RPMI7951 (cell line): ENCODE measurements at regions not wholly inside any gene's neighbourhood (a gene's known extent, or its start where the extent isn't known, plus 50 kb on each side); places are given as distances from the start of the nearest gene placed in this dataset.
A peak's percentile ranks its signal among the peaks of the same experiment; 100 is the strongest.
"Not testable (repeated sequence)": the region's sequence is repeated elsewhere in the genome, so short reads cannot be mapped to it uniquely, and the experiment has no call there.

Experiments used
- DNase-seq: peaks from one replicate; pipeline ENCODE4 v3.0.0-alpha.2; 2012; ENCODE audit warnings: low read depth

DNA sequence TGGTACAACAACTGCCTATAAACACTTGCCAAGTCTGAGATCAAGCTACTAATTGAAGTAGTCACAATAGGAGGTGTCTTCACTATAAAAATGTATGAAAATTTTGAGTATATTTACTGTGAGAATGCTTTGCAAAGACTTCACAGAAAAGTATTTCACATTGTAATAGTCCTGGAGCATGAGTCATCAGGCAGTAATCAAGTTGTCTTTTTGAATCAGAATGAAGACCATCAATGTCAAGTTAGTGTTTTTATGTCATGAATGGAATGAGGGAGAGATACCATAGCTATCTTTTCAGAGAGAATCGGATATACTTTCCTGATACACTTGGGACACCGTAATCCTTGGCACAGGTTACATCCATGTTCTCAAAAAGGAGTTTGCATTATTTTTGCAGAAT, 466.9 kb upstream of the ARRDC3 start:
- no peak for DNase-seq

DNA sequence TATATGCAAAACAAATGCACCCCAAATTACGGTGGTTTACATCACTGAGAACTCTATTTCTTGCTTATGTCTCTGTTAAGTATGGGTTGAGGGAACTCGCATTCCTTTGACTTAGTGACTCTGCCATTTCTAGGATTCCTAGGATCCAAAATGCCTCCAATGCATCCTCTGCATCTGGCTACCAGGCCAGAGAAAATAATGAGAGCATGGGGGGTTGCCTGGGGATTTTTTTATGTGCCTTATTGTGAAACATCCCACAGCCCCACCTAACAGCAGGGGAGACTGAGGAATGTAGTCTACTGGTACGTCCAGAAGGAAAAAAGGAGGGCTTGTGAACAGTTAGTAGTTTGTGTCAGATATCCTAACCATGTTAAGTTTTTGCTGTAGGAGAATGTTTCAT, 466.0 kb upstream of the ARRDC3 start:
- no peak for DNase-seq

DNA sequence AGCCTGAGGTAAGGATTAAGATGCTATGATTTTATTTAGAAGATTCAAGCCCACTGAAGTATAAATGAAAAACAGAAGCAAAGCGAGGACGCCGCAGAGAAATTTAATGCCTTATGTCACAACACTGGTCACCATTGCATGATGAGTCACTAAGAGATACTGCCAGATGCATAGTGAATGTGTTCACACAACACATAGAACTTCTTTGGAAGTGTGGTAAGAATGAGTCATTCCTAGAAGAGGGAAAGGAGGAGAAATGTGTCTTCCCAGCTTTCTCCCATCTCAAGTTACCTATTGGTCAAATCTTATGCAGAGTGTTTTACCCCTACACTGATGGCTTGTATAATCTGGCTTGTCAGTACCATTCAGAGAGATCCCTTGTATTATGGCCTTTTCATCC, 465.3 kb upstream of the ARRDC3 start:
- peak; percentile 50 for DNase-seq

DNA sequence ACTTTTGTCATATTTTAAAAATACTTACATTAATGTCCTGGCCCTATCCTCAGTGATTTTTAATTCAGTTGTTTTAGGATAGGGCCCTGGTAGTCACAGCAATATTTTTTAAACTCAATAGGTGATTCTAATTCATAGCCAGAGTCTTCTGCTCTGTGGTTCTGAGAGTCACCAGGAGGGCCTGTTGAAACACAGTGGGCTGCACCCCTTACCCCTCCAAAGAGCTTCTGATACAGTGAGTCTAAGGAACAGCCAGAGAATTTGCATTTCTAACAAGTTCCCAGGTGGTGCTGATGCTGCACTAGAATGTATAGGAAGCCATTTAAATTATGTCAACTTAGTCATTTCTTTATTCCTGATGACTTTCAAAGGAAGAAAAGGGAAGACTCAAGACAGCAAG, 458.3 kb upstream of the ARRDC3 start:
- no peak for DNase-seq

DNA sequence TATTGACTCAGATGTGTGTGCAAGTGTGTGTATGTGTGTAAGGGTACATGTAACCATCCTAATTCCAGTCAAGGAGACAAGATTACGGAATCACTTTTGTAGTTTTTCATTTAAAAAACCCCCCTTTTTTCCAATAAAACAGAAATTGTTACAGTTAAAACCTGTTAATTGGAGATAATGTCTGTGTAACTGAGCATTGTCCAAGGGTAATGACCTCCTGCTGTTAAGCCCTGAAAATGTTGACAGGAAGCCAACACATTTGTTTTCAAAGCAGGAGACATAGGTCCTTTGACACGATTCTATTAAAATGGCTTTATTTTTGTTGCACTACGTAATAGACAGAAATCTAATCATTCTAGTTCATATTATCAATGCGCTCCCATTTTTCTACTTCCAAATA, 457.3 kb upstream of the ARRDC3 start:
- no peak for DNase-seq

DNA sequence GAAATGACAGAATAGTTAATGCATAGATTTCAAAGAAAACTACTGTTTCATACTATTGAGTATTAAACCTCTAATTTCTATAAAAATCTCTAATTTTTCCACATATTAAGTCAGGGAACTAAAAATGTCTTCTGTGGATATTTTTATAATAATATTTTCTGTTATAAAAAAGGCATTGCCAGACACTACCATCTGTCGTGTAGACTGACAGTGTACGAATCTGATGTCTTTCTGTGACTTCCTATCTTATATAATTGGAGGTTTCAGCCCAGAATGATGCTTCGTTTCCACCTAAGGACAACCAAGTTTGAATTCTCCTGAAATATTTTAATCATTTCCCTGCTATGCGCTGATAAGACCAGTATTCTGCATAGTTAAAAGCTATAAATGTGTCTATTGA, 456.6 kb upstream of the ARRDC3 start:
- DNase-seq = no peak

DNA sequence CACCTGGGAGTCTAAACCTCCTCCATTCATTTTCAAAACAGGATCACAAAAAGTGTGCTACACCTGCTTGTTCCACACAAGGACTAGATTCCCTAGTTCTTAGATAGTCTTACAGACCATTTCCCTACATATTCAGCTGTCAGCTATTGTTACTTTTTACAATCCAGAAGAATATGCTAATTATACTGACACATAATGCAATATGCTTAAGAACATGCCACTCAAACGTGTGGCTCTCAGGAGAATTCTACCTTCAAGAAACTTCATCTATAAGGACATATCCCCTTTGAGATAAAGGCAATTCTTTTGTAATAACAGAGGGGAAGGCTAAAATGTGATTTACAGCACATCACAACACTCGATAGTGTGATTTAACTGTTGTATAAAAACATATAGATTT, 456.1 kb upstream of the ARRDC3 start:
- DNase-seq = no peak

DNA sequence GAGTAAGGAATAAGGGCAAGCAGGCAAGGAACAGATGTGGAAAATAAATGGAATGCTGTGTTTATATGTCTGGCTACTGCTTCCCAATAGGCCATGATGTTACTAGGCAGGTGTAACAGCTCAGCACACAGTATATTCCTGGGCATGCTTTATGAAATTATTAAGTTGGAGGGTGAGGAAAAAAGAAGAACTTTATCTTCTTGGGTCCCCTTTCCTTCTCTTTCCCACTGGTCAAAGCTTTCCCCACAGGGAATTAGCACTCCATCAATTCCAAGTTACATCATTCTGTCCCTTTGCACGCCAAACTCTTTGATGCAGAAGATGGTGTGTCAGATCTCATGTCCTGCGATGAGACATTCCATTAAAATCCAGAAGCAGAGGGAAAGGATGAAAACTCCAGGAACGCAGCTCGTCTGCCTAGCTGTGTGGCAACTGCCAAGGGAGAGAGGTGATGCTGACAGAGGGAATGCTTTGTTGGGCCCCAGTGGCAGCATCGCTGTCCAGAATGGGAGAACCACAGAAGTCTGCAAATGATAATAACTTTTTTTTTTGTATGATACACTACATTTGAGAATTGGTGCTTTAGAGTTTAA, 447.3 kb upstream of the ARRDC3 start:
- no peak for DNase-seq

DNA sequence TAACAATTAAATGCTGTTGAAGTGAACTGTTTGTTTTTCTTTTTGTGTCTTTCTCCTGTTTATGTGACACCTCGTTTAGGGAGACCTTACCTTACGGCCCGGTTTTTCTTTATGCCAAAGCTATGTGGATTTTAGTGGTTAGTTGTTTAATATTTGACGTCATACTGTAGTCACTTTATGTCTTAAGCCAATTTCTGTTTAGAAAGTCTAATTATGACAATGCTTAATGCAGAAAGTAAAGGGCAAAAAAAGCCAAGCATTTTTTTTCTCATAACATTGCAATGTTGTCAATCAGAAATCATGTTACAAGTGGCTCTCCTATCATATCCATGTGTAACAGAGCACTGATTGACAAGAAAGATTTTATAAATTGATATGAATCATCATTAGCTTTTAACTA, 442.5 kb upstream of the ARRDC3 start:
- DNase-seq = no peak

DNA sequence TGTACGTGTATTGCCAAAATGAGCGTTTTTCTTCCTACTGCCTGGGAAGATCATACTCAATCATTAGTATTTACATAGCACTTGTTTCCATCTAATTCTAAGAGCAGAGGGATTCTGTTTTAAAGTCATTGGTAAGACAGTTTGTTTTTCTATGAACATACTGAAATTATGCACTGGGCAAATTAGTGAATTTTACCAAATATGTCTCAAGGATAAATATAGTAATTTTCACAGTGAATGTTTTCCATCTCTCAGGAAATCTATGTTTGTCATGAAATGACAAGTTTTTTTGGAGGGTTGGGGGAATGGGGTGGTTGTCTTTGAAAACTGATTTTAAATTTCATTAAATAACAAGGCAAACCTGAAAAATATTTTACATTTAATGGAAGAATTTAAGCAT, 441.3 kb upstream of the ARRDC3 start:
- DNase-seq = no peak

DNA sequence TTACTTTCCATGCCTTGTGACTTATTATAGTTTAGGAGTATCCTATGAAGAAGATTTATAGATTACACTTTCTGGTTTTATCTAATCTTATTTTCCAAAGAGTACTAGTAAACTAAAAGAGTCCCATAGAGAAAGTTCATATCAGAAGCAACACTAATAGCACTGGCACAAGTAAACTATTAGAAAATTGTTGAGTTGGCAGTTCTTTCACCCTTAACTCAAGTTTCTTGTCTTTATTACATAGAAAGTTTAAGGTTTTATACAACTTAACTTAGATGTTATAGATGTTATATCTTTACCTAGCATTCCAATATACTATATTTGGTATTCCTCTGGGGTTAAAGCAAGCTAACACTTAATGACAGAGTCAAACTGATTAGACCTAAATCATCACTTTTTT, 437.8 kb upstream of the ARRDC3 start:
- DNase-seq = no peak

DNA sequence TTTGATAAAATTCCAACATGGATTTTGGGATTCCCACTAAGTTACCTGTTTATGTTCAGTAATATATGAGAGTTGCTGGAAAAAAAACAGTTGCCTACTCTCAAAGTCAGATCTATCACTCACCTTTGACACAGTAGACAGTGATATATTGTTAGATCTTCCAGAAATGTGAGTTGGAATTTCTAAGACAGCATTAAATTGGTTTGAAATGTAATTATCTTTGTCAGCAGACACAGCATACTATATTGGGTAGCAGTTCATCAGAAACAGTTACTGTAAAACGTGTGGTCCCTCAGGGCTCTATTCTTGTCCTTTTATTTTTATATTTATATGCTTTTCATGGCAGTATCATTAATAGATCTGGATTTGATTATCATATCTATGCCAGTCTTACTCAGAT, 433.6 kb upstream of the ARRDC3 start:
- no peak for DNase-seq

DNA sequence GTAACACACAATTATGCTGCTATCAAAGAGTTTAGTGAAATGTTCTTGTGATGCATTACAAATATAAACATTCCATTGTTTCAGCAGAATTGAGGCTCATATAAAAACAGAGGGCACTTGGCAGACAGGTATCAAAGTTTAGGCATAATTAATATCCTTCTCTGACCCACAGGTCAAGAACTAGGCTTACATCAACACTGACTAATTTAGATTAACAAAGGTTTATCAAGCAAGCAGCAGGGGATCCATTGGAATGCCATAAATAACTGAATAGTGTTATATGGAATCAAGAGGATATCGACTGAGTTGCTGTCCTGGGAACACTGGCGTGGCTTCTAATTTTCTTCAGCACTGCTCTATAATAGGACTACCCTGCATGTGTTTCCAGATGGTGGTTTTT, 414.5 kb upstream of the ARRDC3 start:
- no peak for DNase-seq

DNA sequence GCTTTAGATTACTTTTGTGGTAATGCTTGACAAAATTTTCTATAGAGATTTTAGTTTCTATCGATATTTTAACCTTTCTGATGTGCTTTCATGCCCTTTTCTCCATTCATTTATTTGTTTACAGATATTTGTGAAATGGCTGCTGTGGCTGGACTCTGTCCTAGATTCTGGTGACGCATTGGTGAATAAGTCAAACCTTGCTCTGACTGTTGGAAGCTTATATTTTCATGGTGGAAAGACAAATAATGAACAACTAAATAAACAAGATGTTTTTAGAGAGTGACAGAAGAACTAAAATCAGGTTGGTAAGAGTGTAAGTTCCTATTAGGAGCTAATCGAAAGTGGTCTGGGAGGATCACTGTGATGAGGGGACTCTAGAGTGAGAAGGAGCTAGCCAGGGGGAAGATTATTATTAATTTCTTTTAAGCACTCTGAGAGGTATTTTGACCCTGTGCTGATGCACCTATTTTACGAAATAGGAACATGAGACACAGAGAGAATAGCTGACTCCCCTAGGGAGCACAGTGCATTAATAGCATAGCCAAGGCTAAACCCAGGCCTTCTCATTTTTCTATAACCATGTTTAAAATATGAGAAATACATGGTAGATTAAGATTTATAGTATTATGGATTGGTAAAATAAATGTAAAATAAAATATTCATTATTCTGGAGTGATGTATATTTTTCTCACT, 411.9 kb upstream of the ARRDC3 start:
- no peak for DNase-seq

DNA sequence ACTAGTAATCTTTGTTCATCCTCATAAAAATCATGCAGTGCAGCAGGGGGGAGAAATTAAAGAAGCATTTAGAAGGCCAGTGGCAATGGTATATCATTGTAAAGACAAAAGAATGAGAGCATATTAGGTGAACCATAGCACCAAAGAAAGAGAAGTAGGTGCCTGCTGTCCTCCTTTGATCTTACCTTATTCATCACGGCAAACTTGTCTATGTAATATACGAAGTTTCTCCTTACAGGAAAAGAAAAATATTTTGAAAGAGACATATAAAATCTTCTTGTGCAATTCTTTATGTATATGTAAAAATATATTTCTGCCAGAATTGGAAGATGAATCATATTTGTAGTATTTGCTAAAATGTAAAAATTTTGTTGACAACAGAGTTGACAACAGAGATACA, 411.3 kb upstream of the ARRDC3 start:
- DNase-seq = no peak

DNA sequence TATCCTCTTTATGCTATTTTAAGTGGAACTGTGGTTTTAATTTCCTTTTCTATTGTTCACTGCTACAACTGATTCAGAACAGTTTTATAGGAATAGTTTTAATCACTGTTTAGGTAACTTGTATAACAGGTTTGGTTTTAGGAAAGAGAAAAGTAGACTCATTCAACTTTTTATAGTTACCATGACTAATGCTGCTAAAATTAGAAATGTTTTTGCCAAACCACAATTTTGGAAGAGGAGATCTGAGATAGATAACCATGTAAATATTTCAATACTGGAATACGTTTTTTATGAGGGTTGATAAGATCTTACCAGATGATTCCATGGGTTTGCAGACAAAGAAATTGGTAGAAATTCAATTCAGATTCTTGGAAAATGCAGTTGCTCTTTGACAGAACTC, 404.6 kb upstream of the ARRDC3 start:
- DNase-seq = peak; percentile 23

DNA sequence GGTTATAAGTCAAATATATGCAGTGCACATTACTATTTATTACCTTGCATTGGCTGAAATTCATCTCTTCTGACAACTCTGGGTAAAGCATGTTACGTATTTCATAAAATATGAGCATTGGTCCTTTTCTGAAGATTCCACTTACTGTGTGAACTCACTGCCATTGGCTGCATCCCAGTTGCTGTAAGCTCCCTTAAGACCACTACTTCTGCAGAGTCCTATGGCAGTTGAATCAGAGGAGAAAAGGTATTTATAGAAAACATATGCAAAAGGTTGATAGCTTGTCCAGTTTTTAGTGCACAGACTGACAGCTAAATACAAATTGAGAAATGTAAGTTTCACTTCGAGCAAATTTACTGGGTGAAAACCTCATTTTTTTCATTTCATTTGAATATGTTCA, 394.6 kb upstream of the ARRDC3 start:
- no peak for DNase-seq

DNA sequence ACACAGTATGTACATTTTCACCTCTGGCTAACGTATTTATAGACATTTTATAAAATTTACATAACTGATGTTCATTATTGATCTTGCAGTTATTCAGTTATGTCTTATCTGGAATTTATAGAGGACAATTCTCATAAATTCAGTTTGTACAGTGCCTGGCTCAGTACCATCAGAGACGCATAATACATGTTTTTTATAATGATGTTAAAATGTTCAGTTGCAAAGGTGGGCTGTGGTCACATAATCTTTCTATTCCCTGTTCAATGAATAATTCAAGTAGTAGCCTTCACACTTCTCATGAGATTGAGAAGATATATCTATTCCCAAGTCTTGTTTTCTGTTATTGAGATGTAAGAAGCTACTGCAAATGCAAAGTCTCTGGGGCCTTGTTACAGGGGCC, 393.1 kb upstream of the ARRDC3 start:
- no peak for DNase-seq

DNA sequence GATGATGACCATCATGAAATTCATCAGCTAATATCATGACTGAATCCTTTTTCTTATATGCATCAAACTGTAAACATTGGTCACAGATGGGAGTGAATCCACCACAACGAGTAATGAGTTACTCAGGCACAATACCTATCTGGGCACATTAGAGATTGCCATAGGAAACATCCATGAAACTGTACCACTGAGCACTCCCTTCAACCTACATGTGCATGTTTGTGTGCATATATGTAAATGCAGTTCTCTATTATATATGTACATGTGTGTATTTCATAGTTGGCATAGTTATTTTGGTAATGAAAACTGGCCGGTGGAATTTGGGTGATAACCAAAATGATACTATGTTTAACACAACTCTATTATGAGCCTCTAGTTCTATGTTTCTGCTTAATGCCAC, 387.3 kb upstream of the ARRDC3 start:
- DNase-seq = no peak

DNA sequence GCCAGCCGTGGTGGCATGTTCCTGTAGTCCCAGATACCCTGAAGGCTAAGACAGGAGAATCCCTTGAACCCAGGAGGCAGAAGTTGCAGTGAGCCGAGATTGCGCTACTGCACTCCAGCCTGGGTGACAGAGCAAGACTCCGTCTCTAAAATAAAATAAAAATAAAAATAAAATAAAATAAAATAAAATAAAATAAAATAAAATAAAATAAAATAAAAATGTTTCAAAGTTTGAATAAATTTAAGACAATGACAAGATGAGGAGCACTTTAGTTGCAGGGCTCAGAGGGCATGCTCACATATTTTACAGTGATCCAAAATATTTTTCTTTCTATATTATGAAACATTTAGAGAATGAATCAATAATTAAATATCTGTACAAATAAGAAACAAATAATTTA, 374.3 kb upstream of the ARRDC3 start:
- DNase-seq = not testable (repeated sequence)

DNA sequence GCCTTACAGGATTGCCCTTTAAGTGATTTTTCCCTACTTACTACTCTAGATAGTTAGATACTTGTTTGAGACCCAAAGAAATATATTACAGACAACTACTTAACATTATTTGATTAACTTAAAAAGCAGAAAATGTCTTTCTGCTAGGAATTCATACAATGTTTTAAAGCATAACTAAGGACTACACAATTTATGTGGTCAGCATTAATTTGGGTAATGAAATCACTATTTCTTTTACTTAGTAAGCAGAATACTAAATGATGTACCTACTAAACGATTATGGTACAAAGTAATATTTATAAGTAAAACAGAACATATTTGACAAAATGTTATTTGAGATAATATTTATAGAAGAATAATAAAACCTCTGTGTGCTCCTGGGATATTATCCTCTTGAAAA, 371.9 kb upstream of the ARRDC3 start:
- no peak for DNase-seq

DNA sequence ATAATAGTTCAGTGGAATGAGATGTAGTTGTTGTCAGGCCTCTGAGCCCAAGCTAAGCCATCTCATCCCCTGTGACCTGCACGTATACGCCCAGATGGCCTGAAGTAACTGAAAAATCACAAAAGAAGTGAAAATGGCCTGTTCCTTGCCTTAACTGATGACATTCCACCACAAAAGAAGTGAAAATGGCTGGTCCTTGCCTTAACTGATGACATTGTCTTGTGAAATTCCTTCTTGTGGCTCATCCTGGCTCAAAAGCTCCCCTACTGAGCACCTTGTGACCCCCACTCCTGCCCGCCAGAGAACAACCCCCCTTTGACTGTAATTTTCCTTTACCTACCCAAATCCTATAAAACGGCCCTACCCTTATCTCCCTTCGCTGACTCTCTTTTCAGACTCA, 361.4 kb upstream of the ARRDC3 start:
- not testable (repeated sequence) for DNase-seq

DNA sequence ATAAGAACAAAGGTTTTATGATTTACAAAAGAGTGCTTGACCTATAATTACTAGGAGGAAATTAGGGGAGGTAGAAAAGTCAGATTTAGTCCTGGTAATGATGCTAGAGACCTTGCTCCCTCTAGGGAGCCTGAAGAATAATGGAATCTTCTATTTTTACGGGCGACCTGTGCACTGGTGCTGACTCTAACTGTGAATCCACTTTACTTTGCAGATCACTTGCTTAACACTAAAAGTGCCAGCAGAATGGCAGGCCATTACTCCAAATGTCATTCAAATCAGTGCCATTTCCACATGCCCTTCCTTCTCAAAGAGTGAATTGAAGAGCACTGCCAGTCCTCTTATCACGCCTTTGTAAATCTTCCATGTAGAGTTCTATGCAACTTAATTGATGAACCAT, 359.4 kb upstream of the ARRDC3 start:
- no peak for DNase-seq
